ENCODE measurements at regions not wholly inside any gene's neighbourhood (a gene's known extent, or its start where the extent isn't known, plus 50 kb on each side); places are given as distances from the start of the nearest gene placed in this dataset.

GRCh38 chr7:22601408-22601807 is 101.4 kb upstream of the STEAP1B start:
- H3K36me3 Mint-ChIP-seq (ENCODE audit: low read depth), result no peaks in the 10 kb centered on the region
- intact Hi-C loops (cut with micrococcal nuclease), result no loop called here
- peaks cover 21% of the 10 kb centered on the region for H3K27me3 Mint-ChIP-seq
- H3K4me1 Mint-ChIP-seq (ENCODE audit: low read depth), result peaks cover 43% of the 10 kb centered on the region
- H3K9me3 Mint-ChIP-seq, result no peaks in the 10 kb centered on the region
- H3K4me3 Mint-ChIP-seq, result no peak overlapping the region
- peak overlapping the region; percentile 23 for H3K27ac Mint-ChIP-seq

- H3K27me3 Mint-ChIP-seq, result peaks cover 21% of the 10 kb centered on the region
- no peaks in the 10 kb centered on the region for H3K36me3 Mint-ChIP-seq (ENCODE audit: low read depth)
- peaks cover 43% of the 10 kb centered on the region for H3K4me1 Mint-ChIP-seq (ENCODE audit: low read depth)
- intact Hi-C loops (cut with micrococcal nuclease), result no loop called here
- H3K9me3 Mint-ChIP-seq, result no peaks in the 10 kb centered on the region
- no peak overlapping the region for H3K4me3 Mint-ChIP-seq
- peak overlapping the region; percentile 77 for H3K27ac Mint-ChIP-seq
These were observed 101.0 kb upstream of the STEAP1B start for GRCh38 chr7:22601003-22601402.

GRCh38 chr7:22598318-22598920 is 98.4 kb upstream of the STEAP1B start:
- H3K27me3 Mint-ChIP-seq, result peaks cover 22% of the 10 kb centered on the region

GRCh38 chr7:22597844-22598243 is 97.9 kb upstream of the STEAP1B start:
- peaks cover 18% of the 10 kb centered on the region for H3K27me3 Mint-ChIP-seq
- no peak overlapping the region for H3K4me3 Mint-ChIP-seq
- no peaks in the 10 kb centered on the region for H3K9me3 Mint-ChIP-seq
- H3K27ac Mint-ChIP-seq, result no peak overlapping the region
- no peaks in the 10 kb centered on the region for H3K36me3 Mint-ChIP-seq (ENCODE audit: low read depth)
- intact Hi-C loops (cut with micrococcal nuclease), result no loop called here
- peaks cover 40% of the 10 kb centered on the region for H3K4me1 Mint-ChIP-seq (ENCODE audit: low read depth)

More at GRCh38 chr7:22598318-22598920, 98.4 kb upstream of the STEAP1B start:
- H3K9me3 Mint-ChIP-seq, result no peaks in the 10 kb centered on the region
- H3K4me3 Mint-ChIP-seq, result no peak overlapping the region
- H3K27ac Mint-ChIP-seq, result peak overlapping the region; percentile 38
- intact Hi-C loops (cut with micrococcal nuclease), result no loop called here
- peaks cover 46% of the 10 kb centered on the region for H3K4me1 Mint-ChIP-seq (ENCODE audit: low read depth)
- H3K36me3 Mint-ChIP-seq (ENCODE audit: low read depth), result no peaks in the 10 kb centered on the region

GRCh38 chr7:22596763-22597400 is 96.9 kb upstream of the STEAP1B start:
- Mint-ChIP-seq H3K27ac (no peak overlapping the region), H3K4me1 (ENCODE audit: low read depth) (peaks cover 31% of the 10 kb centered on the region), H3K9me3 (no peaks in the 10 kb centered on the region), H3K4me3 (no peak overlapping the region), H3K27me3 (peaks cover 25% of the 10 kb centered on the region), H3K36me3 (ENCODE audit: low read depth) (no peaks in the 10 kb centered on the region)
- intact Hi-C loops (cut with micrococcal nuclease), result no loop called here

- Mint-ChIP-seq H3K27me3 (peaks cover 36% of the 10 kb centered on the region), H3K9me3 (no peaks in the 10 kb centered on the region)
- intact Hi-C loops (cut with micrococcal nuclease), result no loop called here
These were observed 94.0 kb upstream of the STEAP1B start for GRCh38 chr7:22594020-22594419.

GRCh38 chr7:22591271-22591670 is 91.3 kb upstream of the STEAP1B start:
- H3K4me1 Mint-ChIP-seq (ENCODE audit: low read depth), result peaks cover 51% of the 10 kb centered on the region
- H3K27me3 Mint-ChIP-seq, result peaks cover 32% of the 10 kb centered on the region
- H3K36me3 Mint-ChIP-seq (ENCODE audit: low read depth), result no peaks in the 10 kb centered on the region
- no peaks in the 10 kb centered on the region for H3K9me3 Mint-ChIP-seq
- H3K4me3 Mint-ChIP-seq, result no peak overlapping the region
- intact Hi-C loops (cut with micrococcal nuclease), result no loop called here
- no peak overlapping the region for H3K27ac Mint-ChIP-seq

More at GRCh38 chr7:22594020-22594419, 94.0 kb upstream of the STEAP1B start:
- no peak overlapping the region for H3K4me3 Mint-ChIP-seq
- no peak overlapping the region for H3K27ac Mint-ChIP-seq
- H3K36me3 Mint-ChIP-seq (ENCODE audit: low read depth), result no peaks in the 10 kb centered on the region
- peaks cover 35% of the 10 kb centered on the region for H3K4me1 Mint-ChIP-seq (ENCODE audit: low read depth)

- H3K36me3 Mint-ChIP-seq (ENCODE audit: low read depth), result no peaks in the 10 kb centered on the region
- intact Hi-C loops (cut with micrococcal nuclease), result no loop called here
These were observed 89.7 kb upstream of the STEAP1B start for GRCh38 chr7:22589641-22590201.

GRCh38 chr7:22588351-22588750 is 88.4 kb upstream of the STEAP1B start:
- H3K4me3 Mint-ChIP-seq, result no peak overlapping the region
- peaks cover 54% of the 10 kb centered on the region for H3K4me1 Mint-ChIP-seq (ENCODE audit: low read depth)
- H3K27me3 Mint-ChIP-seq, result peaks cover 24% of the 10 kb centered on the region
- intact Hi-C loops (cut with micrococcal nuclease), result no loop called here
- no peaks in the 10 kb centered on the region for H3K9me3 Mint-ChIP-seq
- peak overlapping the region; percentile 23 for H3K27ac Mint-ChIP-seq
- no peaks in the 10 kb centered on the region for H3K36me3 Mint-ChIP-seq (ENCODE audit: low read depth)

More at GRCh38 chr7:22589641-22590201, 89.7 kb upstream of the STEAP1B start:
- H3K4me3 Mint-ChIP-seq, result no peak overlapping the region
- H3K27ac Mint-ChIP-seq, result peak overlapping the region; percentile 20
- peaks cover 26% of the 10 kb centered on the region for H3K27me3 Mint-ChIP-seq
- H3K9me3 Mint-ChIP-seq, result no peaks in the 10 kb centered on the region
- H3K4me1 Mint-ChIP-seq (ENCODE audit: low read depth), result peaks cover 47% of the 10 kb centered on the region

GRCh38 chr7:22587322-22587721 is 87.3 kb upstream of the STEAP1B start:
- Mint-ChIP-seq H3K4me3 (no peak overlapping the region), H3K27ac (peak overlapping the region; percentile 71)

GRCh38 chr7:22586786-22587140 is 86.8 kb upstream of the STEAP1B start:
- Mint-ChIP-seq H3K4me3 (no peak overlapping the region), H3K36me3 (ENCODE audit: low read depth) (no peaks in the 10 kb centered on the region), H3K27ac (peak overlapping the region; percentile 71), H3K9me3 (no peaks in the 10 kb centered on the region), H3K4me1 (ENCODE audit: low read depth) (peaks cover 59% of the 10 kb centered on the region), H3K27me3 (peaks cover 21% of the 10 kb centered on the region)
- intact Hi-C loops (cut with micrococcal nuclease), result loop anchor here (1.0 kb wide), 1 partner anchor 21 kb away; no protein-coding TSS in a partner anchor

More at GRCh38 chr7:22587322-22587721, 87.3 kb upstream of the STEAP1B start:
- intact Hi-C loops (cut with micrococcal nuclease), result loop anchor here (1.0 kb wide), 1 partner anchor 22 kb away; no protein-coding TSS in a partner anchor
- no peaks in the 10 kb centered on the region for H3K36me3 Mint-ChIP-seq (ENCODE audit: low read depth)
- peaks cover 59% of the 10 kb centered on the region for H3K4me1 Mint-ChIP-seq (ENCODE audit: low read depth)
- H3K27me3 Mint-ChIP-seq, result peaks cover 23% of the 10 kb centered on the region
- H3K9me3 Mint-ChIP-seq, result no peaks in the 10 kb centered on the region

- peaks cover 19% of the 10 kb centered on the region for H3K27me3 Mint-ChIP-seq
- no peaks in the 10 kb centered on the region for H3K9me3 Mint-ChIP-seq
- peak overlapping the region; percentile 71 for H3K27ac Mint-ChIP-seq
- intact Hi-C loops (cut with micrococcal nuclease), result no loop called here
- H3K4me1 Mint-ChIP-seq (ENCODE audit: low read depth), result peaks cover 57% of the 10 kb centered on the region
- H3K4me3 Mint-ChIP-seq, result no peak overlapping the region
- H3K36me3 Mint-ChIP-seq (ENCODE audit: low read depth), result no peaks in the 10 kb centered on the region
These were observed 86.3 kb upstream of the STEAP1B start for GRCh38 chr7:22586101-22586785.

- Mint-ChIP-seq H3K27me3 (peaks cover 14% of the 10 kb centered on the region), H3K36me3 (ENCODE audit: low read depth) (no peaks in the 10 kb centered on the region), H3K4me1 (ENCODE audit: low read depth) (peaks cover 47% of the 10 kb centered on the region), H3K27ac (no peak overlapping the region), H3K9me3 (peaks cover 8% of the 10 kb centered on the region), H3K4me3 (no peak overlapping the region)
- intact Hi-C loops (cut with micrococcal nuclease), result no loop called here
These were observed 84.2 kb upstream of the STEAP1B start for GRCh38 chr7:22584179-22584578.

All from dendritic cell treated with granulocyte-macrophage colony-stimulating factor and Interleukin-4, amounts not matched to agents 40 ng/mL and 50 ng/mL, for 4 days (primary cell).